Mesendoderm (in vitro differentiated cells): ENCODE measurements at regions not wholly inside any gene's neighbourhood (a gene's known extent, or its start where the extent isn't known, plus 50 kb on each side); places are given as distances from the start of the nearest gene placed in this dataset.

Experiments used
- DNase-seq: peaks from one replicate; pipeline ENCODE4 v3.0.0; 2013
- H2AK5ac ChIP-seq: 2 replicates; pipeline ENCODE4 v1.6.1; 2013; ENCODE audit warnings: low read length, inconsistent platforms
- H2BK120ac ChIP-seq: 2 replicates; pipeline ENCODE4 v1.6.1; 2013; ENCODE audit warnings: low read depth, mild to moderate bottlenecking, low read length, moderate library complexity, mixed read lengths
- H2BK15ac ChIP-seq: replicated peaks from 2 replicates; pipeline ENCODE4 v1.6.1; 2013; ENCODE audit warnings: low read depth, mild to moderate bottlenecking, moderate library complexity
- H2BK5ac ChIP-seq: 2 replicates; pipeline ENCODE4 v1.6.1; 2013; ENCODE audit warnings: low read length, inconsistent platforms
- H3K18ac ChIP-seq: 2 replicates; pipeline ENCODE4 v1.6.1; 2013; ENCODE audit warnings: mild to moderate bottlenecking, low read length, mixed read lengths
- H3K23ac ChIP-seq: one replicate; pipeline ENCODE4 v1.6.1; 2013; ENCODE audit warnings: low read length
- H3K27ac ChIP-seq: 2 replicates; pipeline ENCODE4 v1.5.1; 2013; ENCODE audit warnings: low read depth, mild to moderate bottlenecking, inconsistent platforms, low read length, moderate library complexity
- H3K27me3 ChIP-seq: 2 replicates; pipeline ENCODE4 v1.6.1; 2013; ENCODE audit warnings: low read length, control low read depth, mild to moderate bottlenecking, inconsistent platforms; ENCODE audit not compliant: insufficient read depth, poor library complexity
- H3K36me3 ChIP-seq: 2 replicates; pipeline ENCODE4 v1.6.1; 2013; ENCODE audit warnings: low read length, inconsistent platforms; ENCODE audit not compliant: control insufficient read depth, insufficient read depth
- H3K4ac ChIP-seq: one replicate; pipeline ENCODE4 v1.6.1; 2013; ENCODE audit warnings: low read depth, mild to moderate bottlenecking, low read length, moderate library complexity
- H3K4me1 ChIP-seq: 2 replicates; pipeline ENCODE4 v1.6.1; 2013; ENCODE audit warnings: low read depth, low read length, inconsistent platforms; ENCODE audit not compliant: control insufficient read depth
- H3K4me2 ChIP-seq: 2 replicates; pipeline ENCODE4 v1.6.1; 2013; ENCODE audit warnings: low read length
- H3K4me3 ChIP-seq: 2 replicates; pipeline ENCODE4 v1.5.1; 2013; ENCODE audit warnings: mild to moderate bottlenecking, low read length
- H3K56ac ChIP-seq: one replicate; pipeline ENCODE4 v1.6.1; 2013; ENCODE audit warnings: low read length
- H3K79me1 ChIP-seq: 2 replicates; pipeline ENCODE4 v1.6.1; 2013; ENCODE audit warnings: low read length, inconsistent platforms
- H3K79me2 ChIP-seq: 2 replicates; pipeline ENCODE4 v1.6.1; 2013; ENCODE audit warnings: mild to moderate bottlenecking, low read length; ENCODE audit not compliant: control insufficient read depth, insufficient read depth
- H3K9ac ChIP-seq: 2 replicates; pipeline ENCODE4 v1.6.1; 2013; ENCODE audit warnings: low read length, inconsistent platforms
- H4K5ac ChIP-seq: one replicate; pipeline ENCODE4 v1.6.1; 2013; ENCODE audit warnings: low read length
- H4K8ac ChIP-seq: one replicate; pipeline ENCODE4 v1.6.1; 2013; ENCODE audit warnings: low read depth, mild to moderate bottlenecking, control low read depth, low read length, moderate library complexity
- WGBS: extraction: QIAGEN DNeasy Blood & Tissue Kit; methylation state at CpG from one replicate; pipeline ENCODE4 v1.1.7; 2013; ENCODE audit warnings: low lambda C conversion rate, missing lambda C conversion rate; ENCODE audit not compliant: insufficient coverage; ENCODE audit errors: extremely low coverage; 5-methylcytosine and 5-hydroxymethylcytosine counted together

GRCh38 chr13:90256746-90257145, 1090.7 kb upstream of the MIR17HG start:
- H2BK120ac ChIP-seq = no peak overlapping the region
- H3K18ac ChIP-seq = no peak overlapping the region
- H4K8ac ChIP-seq = no peak overlapping the region
- no peak overlapping the region for H3K27ac ChIP-seq
- no peaks in the 10 kb centered on the region for H3K79me1 ChIP-seq
- H3K56ac ChIP-seq = no peak overlapping the region
- H2AK5ac ChIP-seq = no peak overlapping the region
- H3K4me2 ChIP-seq = no peak overlapping the region
- no peak overlapping the region for H2BK15ac ChIP-seq
- H3K4me1 ChIP-seq = no peaks in the 10 kb centered on the region
- H2BK5ac ChIP-seq = no peak overlapping the region
- no peak overlapping the region for H3K4ac ChIP-seq
- no peak overlapping the region for H3K9ac ChIP-seq
- no peak for DNase-seq
- H3K36me3 ChIP-seq = no peaks in the 10 kb centered on the region
- H4K5ac ChIP-seq = no peak overlapping the region
- no CpG with 5 or more reads among the region's 2 CpGs for WGBS
- H3K4me3 ChIP-seq = no peak overlapping the region
- no peaks in the 10 kb centered on the region for H3K27me3 ChIP-seq
- no peak overlapping the region for H3K23ac ChIP-seq
- no peaks in the 10 kb centered on the region for H3K79me2 ChIP-seq

DNA sequence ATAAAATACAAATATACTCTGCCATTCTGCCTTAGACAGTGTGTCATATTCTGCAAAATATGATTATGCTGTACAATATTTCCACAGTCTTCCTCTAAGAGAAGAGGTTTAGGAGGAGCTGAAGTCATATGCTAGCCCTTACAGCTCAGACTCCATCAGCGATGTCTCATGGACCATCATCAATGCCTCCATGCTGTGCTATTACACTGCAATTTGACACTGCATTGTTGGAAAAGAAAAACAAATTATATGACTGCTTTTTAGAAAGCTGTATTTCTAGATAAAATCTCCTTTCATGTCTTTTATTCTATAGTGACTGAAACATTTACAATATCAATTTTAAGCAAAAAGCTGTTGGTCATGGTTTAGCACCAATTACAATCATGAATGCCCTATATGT, 1089.4 kb upstream of the MIR17HG start:
- no peak overlapping the region for H3K4ac ChIP-seq

GRCh38 chr13:90261343-90261742, 1086.1 kb upstream of the MIR17HG start:
- Histone ChIP-seq H3K4me2 (no peak overlapping the region), H3K79me2 (no peaks in the 10 kb centered on the region), H2BK15ac (no peak overlapping the region), H3K4me1 (no peaks in the 10 kb centered on the region), H3K9ac (no peak overlapping the region), H3K36me3 (no peaks in the 10 kb centered on the region), H3K27ac (no peak overlapping the region), H4K5ac (no peak overlapping the region), H3K4me3 (no peak overlapping the region), H3K18ac (no peak overlapping the region), H3K27me3 (no peaks in the 10 kb centered on the region), H4K8ac (no peak overlapping the region), H2BK5ac (no peak overlapping the region), H2BK120ac (no peak overlapping the region), H3K4ac (no peak overlapping the region), H3K56ac (no peak overlapping the region), H3K23ac (no peak overlapping the region), H3K79me1 (no peaks in the 10 kb centered on the region), H2AK5ac (no peak overlapping the region)
- DNase-seq = no peak

More for the DNA sequence above, 1089.4 kb upstream of the MIR17HG start:
- DNase-seq = no peak
- Histone ChIP-seq H4K5ac (no peak overlapping the region), H2AK5ac (no peak overlapping the region), H3K4me3 (no peak overlapping the region), H3K4me2 (no peak overlapping the region), H2BK120ac (no peak overlapping the region), H3K79me2 (no peaks in the 10 kb centered on the region), H3K9ac (no peak overlapping the region), H4K8ac (no peak overlapping the region), H3K79me1 (no peaks in the 10 kb centered on the region), H3K18ac (no peak overlapping the region), H3K23ac (no peak overlapping the region), H2BK15ac (no peak overlapping the region), H2BK5ac (no peak overlapping the region), H3K27ac (no peak overlapping the region), H3K27me3 (no peaks in the 10 kb centered on the region), H3K56ac (no peak overlapping the region), H3K4me1 (no peaks in the 10 kb centered on the region), H3K36me3 (no peaks in the 10 kb centered on the region)
- no CpG with 5 or more reads among the region's 1 CpG for WGBS

DNA sequence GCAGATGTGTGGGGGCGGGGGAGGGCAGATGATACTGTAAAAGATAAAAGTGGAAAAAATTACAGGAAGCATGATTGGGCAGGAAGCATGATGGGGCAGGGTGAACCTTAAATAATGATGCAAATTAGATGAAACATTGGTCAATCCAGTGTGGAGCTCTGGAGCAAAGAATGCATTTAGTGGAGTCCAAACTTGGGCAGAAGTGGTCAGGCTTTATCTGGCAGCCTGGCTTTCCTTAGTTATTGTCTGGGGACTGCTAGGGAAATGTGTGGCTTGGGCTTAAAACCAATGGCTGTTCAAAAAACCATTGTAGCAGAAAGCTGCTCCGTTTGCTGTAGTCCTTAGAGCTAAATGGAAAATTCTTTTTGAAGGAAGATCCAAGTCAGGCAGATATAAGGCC, 1077.3 kb upstream of the MIR17HG start:
- Histone ChIP-seq H3K4me1 (no peaks in the 10 kb centered on the region), H3K79me2 (no peaks in the 10 kb centered on the region), H2AK5ac (no peak overlapping the region), H3K18ac (no peak overlapping the region), H2BK120ac (no peak overlapping the region), H3K4ac (no peak overlapping the region), H3K36me3 (no peaks in the 10 kb centered on the region), H2BK5ac (no peak overlapping the region), H3K9ac (no peak overlapping the region), H3K27ac (no peak overlapping the region), H3K27me3 (no peaks in the 10 kb centered on the region), H2BK15ac (no peak overlapping the region), H3K4me2 (no peak overlapping the region), H3K56ac (no peak overlapping the region), H3K79me1 (no peaks in the 10 kb centered on the region), H3K23ac (no peak overlapping the region), H4K5ac (no peak overlapping the region), H4K8ac (no peak overlapping the region), H3K4me3 (no peak overlapping the region)
- DNase-seq = no peak
- WGBS = no CpG with 5 or more reads among the region's 2 CpGs

GRCh38 chr13:90272356-90272755, 1075.1 kb upstream of the MIR17HG start:
- whole genome bisulfite sequencing = no CpG with 5 or more reads among the region's 1 CpG
- no peaks in the 10 kb centered on the region for H3K79me1 ChIP-seq
- no peaks in the 10 kb centered on the region for H3K79me2 ChIP-seq
- no peak overlapping the region for H2BK120ac ChIP-seq
- no peak overlapping the region for H3K4me3 ChIP-seq
- no peak overlapping the region for H3K4me2 ChIP-seq
- H4K5ac ChIP-seq = no peak overlapping the region
- no peaks in the 10 kb centered on the region for H3K4me1 ChIP-seq
- H2BK5ac ChIP-seq = no peak overlapping the region
- no peak overlapping the region for H3K18ac ChIP-seq
- H3K36me3 ChIP-seq = no peaks in the 10 kb centered on the region
- H3K27me3 ChIP-seq = no peaks in the 10 kb centered on the region
- DNase-seq = no peak
- H2AK5ac ChIP-seq = no peak overlapping the region
- H3K56ac ChIP-seq = no peak overlapping the region
- no peak overlapping the region for H3K23ac ChIP-seq
- no peak overlapping the region for H2BK15ac ChIP-seq
- no peak overlapping the region for H3K4ac ChIP-seq
- H3K27ac ChIP-seq = no peak overlapping the region
- no peak overlapping the region for H4K8ac ChIP-seq
- H3K9ac ChIP-seq = no peak overlapping the region

DNA sequence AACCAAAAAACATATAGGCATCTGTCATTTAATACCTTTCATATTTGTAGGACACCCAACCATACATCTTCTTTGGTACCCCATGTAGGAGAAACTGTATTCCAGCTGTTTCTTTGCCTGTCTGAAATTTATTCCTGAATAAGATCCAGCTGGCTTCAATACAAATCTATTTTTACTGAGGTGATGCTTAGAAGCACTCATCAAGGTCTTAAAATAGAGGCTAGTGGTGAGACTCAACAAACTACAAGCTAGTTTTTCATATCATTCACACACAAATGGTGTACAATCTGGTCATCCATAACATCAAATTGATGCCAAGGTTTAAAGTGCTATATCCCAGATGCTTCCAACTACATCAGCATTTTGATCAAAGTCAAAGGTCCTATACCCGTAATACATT, 1071.3 kb upstream of the MIR17HG start:
- Histone ChIP-seq H2BK120ac (no peak overlapping the region), H4K8ac (no peak overlapping the region), H3K79me1 (no peaks in the 10 kb centered on the region), H3K79me2 (no peaks in the 10 kb centered on the region), H3K9ac (no peak overlapping the region), H2BK5ac (no peak overlapping the region), H4K5ac (no peak overlapping the region), H2BK15ac (no peak overlapping the region), H2AK5ac (no peak overlapping the region), H3K56ac (no peak overlapping the region), H3K4me2 (no peak overlapping the region), H3K4ac (no peak overlapping the region), H3K27ac (no peak overlapping the region), H3K36me3 (no peaks in the 10 kb centered on the region), H3K23ac (no peak overlapping the region), H3K4me3 (no peak overlapping the region), H3K4me1 (no peaks in the 10 kb centered on the region), H3K27me3 (no peaks in the 10 kb centered on the region), H3K18ac (no peak overlapping the region)
- no peak for DNase-seq
- WGBS = no CpG with 5 or more reads among the region's 1 CpG
